Esophagus squamous epithelium (tissue), 5 donors: ENCODE measurements at regions not wholly inside any gene's neighbourhood (a gene's known extent, or its start where the extent isn't known, plus 50 kb on each side); places are given as distances from the start of the nearest gene placed in this dataset.

Experiments used
- DNase-seq: peaks from one replicate; lab custom pipeline; 2025; lab: John Stamatoyannopoulos, UW
- H3K27ac ChIP-seq, 4 donors: fragments of 200-600 bp; sonication (generic); one replicate each; pipeline ENCODE4 v1.5.1; 2016 to 2019; ENCODE audit warnings: mild to moderate bottlenecking in 1 of 4
- H3K27me3 ChIP-seq, 4 donors: fragments of 200-600 bp; sonication (generic); 1 replicate in 3 of 4; 2 replicates in 1 of 4; pipeline versions ENCODE4 v1.5.1 to v1.6.0; 2017 to 2021; ENCODE audit warnings: antibody characterized with exemption in 1 of 4
- H3K36me3 ChIP-seq, 3 donors: fragments of 200-600 bp; sonication (generic); one replicate each; pipeline ENCODE4 v1.5.1; 2016 to 2019
- H3K4me1 ChIP-seq, 3 donors: fragments of 200-600 bp; sonication (generic); one replicate each; pipeline ENCODE4 v1.5.1; 2017 to 2019
- H3K4me3 ChIP-seq, 4 donors: fragments of 200-600 bp; sonication (generic); 1 replicate in 3 of 4; 2 replicates in 1 of 4; pipeline ENCODE4 v1.5.1; 2016 to 2019; ENCODE audit warnings: mild to moderate bottlenecking in 2 of 4, moderate library complexity in 1 of 4
- H3K9me3 ChIP-seq, 3 donors: fragments of 200-600 bp; sonication (generic); one replicate each; pipeline ENCODE4 v1.5.1; 2016 to 2019
- POLR2A ChIP-seq, 4 donors: fragments of 450-650 bp; IDR thresholded peaks; one replicate each; pipeline ENCODE4 v1.6.1; 2017; ENCODE audit warnings: antibody characterized with exemption in 4 of 4, mild to moderate bottlenecking in 4 of 4, moderate library complexity in 3 of 4
- WGBS, 2 donors: methylation state at CpG; one replicate each; pipeline ENCODE4 v1.1.5; 2018; 5-methylcytosine and 5-hydroxymethylcytosine counted together
- intact Hi-C: fragments of 100-400 bp; cut with DNase I; formaldehyde crosslinking; loops from one replicate; pipeline ENCODE4 v1.15.0; 2022
- TF ChIP-seq, protein P1 (sequence below), 6 experiments: fragments of 450-650 bp in 4 of 6; fragments of 200-600 bp in 2 of 6; sonication (generic) in 2 of 6; IDR thresholded peaks; one replicate each; pipeline ENCODE4 v1.5.1; 2016 to 2019; ENCODE audit warnings: antibody characterized with exemption in 6 of 6, mild to moderate bottlenecking in 4 of 6, moderate library complexity in 4 of 6
- donor health status: DM: yes; HTN: yes; CAD: no.

DNA sequence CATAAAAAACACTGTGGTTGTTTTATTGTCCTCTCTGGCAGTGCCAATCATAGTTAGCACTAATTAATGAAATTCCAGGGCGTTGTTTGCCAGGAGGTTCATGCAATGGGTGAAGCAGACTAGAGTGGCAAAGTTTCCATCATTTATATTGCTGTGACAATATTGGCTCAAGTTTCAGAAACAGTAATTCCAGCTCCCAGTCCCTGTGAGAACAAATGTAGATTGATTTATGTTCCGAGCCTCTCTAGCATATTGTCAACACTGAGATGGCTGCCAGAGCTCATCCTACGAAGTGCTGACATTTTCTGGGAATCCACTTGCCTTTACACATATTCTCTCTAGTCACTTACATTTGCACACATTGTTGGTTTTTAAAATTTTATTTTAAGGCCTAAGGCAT, 440.0 kb upstream of the IGFBP7 start:
- WGBS, 2 donors: 16 to 27% methylated on average over 3 of the region's 3 CpGs

GRCh38 chr4:57548856-57549255, 438.7 kb upstream of the IGFBP7 start:
- Histone ChIP-seq H3K9me3 (no peaks in the 10 kb centered on the region), H3K36me3 (no peaks in the 10 kb centered on the region), H3K27ac (no peak overlapping the region), H3K27me3 (no peaks in the 10 kb centered on the region), H3K4me3 (no peak overlapping the region), H3K4me1 (no peaks in the 10 kb centered on the region)
- intact Hi-C loops: no loop called here
- DNase-seq: no peak
- TF ChIP-seq, protein P1, sequence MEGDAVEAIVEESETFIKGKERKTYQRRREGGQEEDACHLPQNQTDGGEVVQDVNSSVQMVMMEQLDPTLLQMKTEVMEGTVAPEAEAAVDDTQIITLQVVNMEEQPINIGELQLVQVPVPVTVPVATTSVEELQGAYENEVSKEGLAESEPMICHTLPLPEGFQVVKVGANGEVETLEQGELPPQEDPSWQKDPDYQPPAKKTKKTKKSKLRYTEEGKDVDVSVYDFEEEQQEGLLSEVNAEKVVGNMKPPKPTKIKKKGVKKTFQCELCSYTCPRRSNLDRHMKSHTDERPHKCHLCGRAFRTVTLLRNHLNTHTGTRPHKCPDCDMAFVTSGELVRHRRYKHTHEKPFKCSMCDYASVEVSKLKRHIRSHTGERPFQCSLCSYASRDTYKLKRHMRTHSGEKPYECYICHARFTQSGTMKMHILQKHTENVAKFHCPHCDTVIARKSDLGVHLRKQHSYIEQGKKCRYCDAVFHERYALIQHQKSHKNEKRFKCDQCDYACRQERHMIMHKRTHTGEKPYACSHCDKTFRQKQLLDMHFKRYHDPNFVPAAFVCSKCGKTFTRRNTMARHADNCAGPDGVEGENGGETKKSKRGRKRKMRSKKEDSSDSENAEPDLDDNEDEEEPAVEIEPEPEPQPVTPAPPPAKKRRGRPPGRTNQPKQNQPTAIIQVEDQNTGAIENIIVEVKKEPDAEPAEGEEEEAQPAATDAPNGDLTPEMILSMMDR (IDR thresholded peaks at IDR 0.05): no peak
- no peak for TF ChIP-seq POLR2A (IDR thresholded peaks at IDR 0.05)
- WGBS, 2 donors: 88 to 92% methylated on average over 2 of the region's 2 CpGs

More for the DNA sequence above, 440.0 kb upstream of the IGFBP7 start:
- DNase-seq: no peak
- Histone ChIP-seq H3K4me3 (no peak overlapping the region), H3K4me1 (no peaks in the 10 kb centered on the region), H3K36me3 (no peaks in the 10 kb centered on the region), H3K9me3 (no peaks in the 10 kb centered on the region), H3K27me3 (no peaks in the 10 kb centered on the region), H3K27ac (no peak overlapping the region)
- intact Hi-C loops: no loop called here
- TF ChIP-seq, protein P1 (IDR thresholded peaks at IDR 0.05): no peak
- TF ChIP-seq POLR2A (IDR thresholded peaks at IDR 0.05): no peak

- DNase-seq: no peak
- Histone ChIP-seq H3K27me3 (no peaks in the 10 kb centered on the region), H3K4me1 (no peaks in the 10 kb centered on the region), H3K4me3 (no peak overlapping the region), H3K36me3 (no peaks in the 10 kb centered on the region), H3K27ac (no peak overlapping the region), H3K9me3 (no peaks in the 10 kb centered on the region)
- TF ChIP-seq POLR2A (IDR thresholded peaks at IDR 0.05): no peak
- TF ChIP-seq, protein P1 (IDR thresholded peaks at IDR 0.05): no peak
- WGBS, 2 donors: 50 to 58% methylated on average over 4 of the region's 4 CpGs
- intact Hi-C loops: no loop called here
Observed at GRCh38 chr4:57544811-57545654, 434.8 kb upstream of the IGFBP7 start.

- H3K9me3 ChIP-seq: no peaks in the 10 kb centered on the region
- H3K4me3 ChIP-seq: no peak overlapping the region
- no peak for DNase-seq
- no peaks in the 10 kb centered on the region for H3K27me3 ChIP-seq
- no peak overlapping the region for H3K27ac ChIP-seq
- no peaks in the 10 kb centered on the region for H3K4me1 ChIP-seq
- TF ChIP-seq POLR2A (IDR thresholded peaks at IDR 0.05): no peak
- TF ChIP-seq, protein P1 (IDR thresholded peaks at IDR 0.05): no peak
- 30 to 36% methylated on average over 5 of the region's 5 CpGs for WGBS, 2 donors
- no peaks in the 10 kb centered on the region for H3K36me3 ChIP-seq
- intact Hi-C loops: no loop called here
Observed at GRCh38 chr4:57504797-57505530, 394.8 kb upstream of the IGFBP7 start.

GRCh38 chr4:57504139-57504538, 394.0 kb upstream of the IGFBP7 start:
- H3K36me3 ChIP-seq: no peaks in the 10 kb centered on the region
- 41 to 59% methylated on average over 3 of the region's 3 CpGs for WGBS, 2 donors
- no peak for DNase-seq
- no peaks in the 10 kb centered on the region for H3K4me1 ChIP-seq
- no peaks in the 10 kb centered on the region for H3K9me3 ChIP-seq
- no peak overlapping the region for H3K27ac ChIP-seq
- H3K4me3 ChIP-seq: no peak overlapping the region
- intact Hi-C loops: no loop called here
- no peak for TF ChIP-seq POLR2A (IDR thresholded peaks at IDR 0.05)
- TF ChIP-seq, protein P1 (IDR thresholded peaks at IDR 0.05): no peak
- no peaks in the 10 kb centered on the region for H3K27me3 ChIP-seq
